Activated CD4-positive, alpha-beta T cell treated with anti-CD3 and anti-CD28 coated beads, Interleukin-2, amount 50 U/mL, for 24 hours (primary cell): ENCODE measurements at regions not wholly inside any gene's neighbourhood (a gene's known extent, or its start where the extent isn't known, plus 50 kb on each side); places are given as distances from the start of the nearest gene placed in this dataset.
A peak's percentile ranks its signal among the peaks of the same experiment; 100 is the strongest.

ENCODE experiments used
- DNase-seq, 2 donors: peaks; one replicate each; pipeline ENCODE4 v3.0.0-alpha.2; 2020; ENCODE audit warnings: low read depth in 1 of 2, low spot score in 1 of 2

DNA sequence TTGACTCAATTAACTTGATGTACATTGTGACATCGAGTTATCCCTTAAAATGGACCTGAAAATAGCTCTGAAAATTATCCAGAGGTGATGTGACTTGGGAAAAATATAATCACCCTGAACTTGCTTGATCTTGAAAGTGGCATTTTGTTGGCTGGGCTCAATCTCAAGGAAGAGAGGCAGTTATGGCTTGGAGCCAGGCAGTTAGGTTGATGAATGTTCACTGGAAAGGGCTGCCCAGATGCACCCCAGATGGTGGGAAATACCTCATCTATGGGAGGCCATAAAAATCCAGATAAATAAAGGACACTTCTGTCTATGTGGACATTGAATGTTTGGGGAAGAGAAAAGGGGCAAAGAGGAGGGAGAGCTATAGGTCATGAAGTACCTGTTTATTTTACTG, 55.7 kb upstream of the OR5AN1 start:
- DNase-seq = no peak

DNA sequence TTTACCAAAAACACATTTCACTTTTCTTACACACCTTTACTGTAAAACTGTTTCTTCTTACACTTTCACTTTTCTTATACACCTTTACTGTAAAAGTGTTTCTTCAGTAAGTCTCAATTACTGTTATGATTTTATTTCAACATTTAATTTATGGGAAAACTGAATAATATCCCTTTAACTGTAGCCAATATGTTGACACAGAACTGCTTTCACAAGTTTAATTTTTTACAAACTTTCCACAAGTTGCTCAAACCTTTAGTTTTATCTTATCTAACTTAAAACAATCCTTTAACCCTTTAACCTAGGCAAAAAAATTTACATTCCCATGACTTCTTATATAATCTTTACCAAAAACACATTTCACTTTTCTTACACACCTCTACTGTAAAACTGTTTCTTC, 63.3 kb upstream of the OR5AN1 start:
- no peak for DNase-seq

DNA sequence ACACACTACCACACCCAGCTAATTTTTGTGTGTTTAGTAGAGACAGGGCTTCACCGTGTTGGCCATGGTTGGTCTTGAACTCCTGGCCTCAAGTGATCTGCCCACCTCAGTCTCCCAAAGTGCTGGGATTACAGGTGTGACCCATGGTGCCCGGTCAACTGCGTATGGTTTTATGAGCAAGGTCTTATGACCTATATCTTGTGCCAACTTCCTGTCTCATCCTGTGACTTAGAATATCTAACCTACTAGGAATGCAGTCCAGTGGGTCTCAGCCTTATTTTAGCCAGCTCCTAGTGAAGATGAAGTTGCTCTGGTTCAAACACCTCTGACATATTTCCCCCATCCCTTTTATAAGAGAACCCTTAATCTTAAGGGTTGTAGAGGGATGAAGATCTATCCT, 66.1 kb upstream of the OR5AN1 start:
- no peak for DNase-seq

DNA sequence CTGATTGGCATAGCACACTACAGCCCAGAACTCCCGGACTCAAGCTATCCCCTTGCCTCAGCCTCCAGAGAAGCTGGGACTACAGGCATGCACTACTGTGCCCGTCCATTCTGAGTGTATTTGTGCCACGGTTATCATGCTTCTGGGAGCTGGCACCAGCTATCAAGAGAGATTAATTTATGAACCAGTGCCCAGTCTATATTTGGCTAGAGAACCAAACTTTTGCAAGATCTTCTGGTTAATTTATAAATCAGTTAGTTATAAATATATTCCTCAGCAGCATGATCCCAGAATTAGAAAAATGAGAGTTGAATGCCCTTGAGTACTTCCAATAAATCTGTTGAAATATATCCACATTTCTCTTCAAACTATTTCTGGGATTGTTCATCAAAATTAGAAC, 67.5 kb upstream of the OR5AN1 start:
- no peak for DNase-seq

DNA sequence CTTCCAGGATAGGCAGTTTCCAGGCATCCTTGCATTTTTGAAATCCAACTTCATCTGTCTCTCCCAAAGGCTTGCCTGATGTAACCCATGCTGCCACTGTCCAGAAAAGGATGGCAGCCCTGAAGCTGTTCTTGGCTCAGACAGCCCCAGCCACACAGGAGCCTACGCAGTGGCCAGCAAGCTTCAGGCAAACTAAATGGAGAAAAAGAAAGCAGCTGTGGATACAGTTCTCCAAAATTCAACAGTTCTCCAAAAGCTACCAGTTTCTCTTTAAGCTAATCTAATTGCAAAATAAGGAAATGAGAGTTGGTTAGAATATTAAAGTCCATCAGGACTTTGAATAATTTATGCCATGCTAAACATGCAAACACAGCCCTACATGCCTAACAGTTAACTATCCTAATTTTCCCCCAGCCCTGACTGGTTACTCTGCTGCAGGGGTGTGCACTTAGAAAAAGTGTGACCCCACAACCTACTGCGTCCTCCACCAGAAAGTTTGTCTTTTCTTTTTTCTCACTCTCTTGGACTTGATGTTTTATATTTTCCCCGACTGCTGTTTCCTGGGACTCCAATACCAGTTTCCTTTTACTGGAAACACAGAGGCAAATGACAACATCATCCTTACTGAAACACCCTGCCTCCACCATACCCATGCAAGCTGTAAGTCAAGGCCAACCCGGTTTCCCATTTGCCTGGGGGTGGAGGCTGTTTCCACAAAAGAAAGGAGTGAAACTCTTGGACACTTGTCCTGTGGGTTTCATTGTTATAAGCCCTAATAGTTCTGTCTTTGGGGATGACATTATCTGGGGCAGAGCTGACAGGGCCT, 69.1 kb upstream of the OR5AN1 start:
- DNase-seq = no peak

DNA sequence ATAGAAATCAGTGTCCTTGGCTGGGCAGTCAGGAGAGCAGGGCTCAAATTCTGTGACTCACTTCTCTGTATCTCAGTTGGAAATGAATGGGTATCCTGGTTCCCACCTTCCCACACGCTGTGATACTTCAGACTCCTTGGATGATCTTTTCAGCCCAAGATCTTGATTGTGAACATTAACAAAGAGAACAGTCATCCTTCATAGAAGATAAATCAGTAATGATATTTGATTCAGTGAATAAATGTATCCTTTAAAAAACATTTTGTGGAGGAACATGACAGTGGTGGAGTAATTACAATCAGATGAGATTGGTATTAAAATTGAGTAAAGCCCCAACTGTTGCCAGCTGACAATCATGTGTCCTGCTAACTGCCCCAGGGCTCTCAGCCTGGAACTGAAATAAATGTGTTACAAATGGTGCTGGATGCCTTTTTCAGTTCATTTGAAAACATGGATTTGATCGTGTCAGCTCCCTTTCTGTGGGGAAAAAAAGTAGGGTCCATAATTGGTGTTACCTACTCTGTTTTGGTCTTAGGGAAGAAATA, 72.9 kb upstream of the OR5AN1 start:
- no peak for DNase-seq

DNA sequence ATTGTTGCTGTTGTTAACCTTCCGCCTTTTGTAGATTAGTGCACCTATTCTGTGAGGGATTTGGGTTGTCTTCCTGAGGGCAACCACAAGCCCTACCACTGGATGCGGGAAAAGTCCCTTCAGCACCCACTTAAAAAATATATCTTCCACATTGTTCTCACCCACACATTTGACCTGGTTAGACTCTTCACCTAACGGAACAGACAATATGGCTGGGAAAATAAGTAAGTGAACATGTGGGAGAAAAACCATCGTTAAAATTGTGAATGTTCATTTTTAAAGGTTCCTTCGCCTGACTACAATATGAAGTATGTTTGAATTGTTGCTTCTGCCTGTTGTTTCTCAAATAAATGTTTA, 72.0 kb upstream of the MPEG1 start:
- DNase-seq = no peak

DNA sequence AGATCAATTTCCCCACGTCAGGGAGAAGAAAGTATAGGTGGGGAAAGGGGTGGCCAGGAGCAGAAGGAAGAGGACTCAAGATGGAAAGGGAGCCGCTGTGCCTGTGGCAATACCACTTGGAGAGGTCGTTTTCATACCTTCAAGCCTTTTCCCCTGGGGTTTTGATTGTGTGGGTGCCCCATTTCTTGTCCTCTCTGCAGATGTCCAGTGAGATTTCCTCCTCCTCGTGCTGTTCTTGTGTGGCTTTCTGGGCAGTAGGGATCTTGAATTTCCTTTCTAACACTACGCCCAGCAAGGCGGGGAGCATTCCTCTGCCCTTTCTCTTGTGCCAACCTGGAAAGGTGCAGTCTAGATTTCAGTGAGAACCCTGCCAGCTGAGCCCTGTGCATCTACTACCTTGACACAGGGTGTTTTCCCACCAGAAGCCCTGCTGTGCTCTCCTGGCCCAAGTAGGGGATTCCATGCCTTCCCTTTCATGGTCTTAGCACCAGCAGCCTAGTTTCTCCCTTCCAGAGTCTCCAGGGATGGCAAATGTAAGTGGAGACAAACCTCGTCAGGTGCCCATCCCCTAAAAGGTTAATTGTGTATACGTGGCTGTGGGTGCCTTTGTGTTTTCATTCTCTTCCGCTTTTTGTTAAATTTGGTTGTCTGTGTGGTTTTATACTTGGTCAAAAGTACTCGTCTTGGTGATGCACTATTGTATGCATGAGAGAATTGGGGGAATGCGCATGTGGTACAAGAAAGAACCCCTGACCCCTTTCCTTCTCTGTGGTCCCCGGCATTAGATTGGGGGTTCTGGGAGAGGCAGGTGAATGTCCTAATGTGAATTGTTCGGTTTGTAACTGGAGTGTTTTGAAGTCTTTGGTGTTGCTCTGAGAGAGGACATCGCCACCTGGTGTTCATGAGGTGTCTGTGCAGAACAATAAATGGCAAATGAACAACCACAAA, 71.4 kb upstream of the MPEG1 start:
- peak in 1 of 2 donors; percentile 28 for DNase-seq

DNA sequence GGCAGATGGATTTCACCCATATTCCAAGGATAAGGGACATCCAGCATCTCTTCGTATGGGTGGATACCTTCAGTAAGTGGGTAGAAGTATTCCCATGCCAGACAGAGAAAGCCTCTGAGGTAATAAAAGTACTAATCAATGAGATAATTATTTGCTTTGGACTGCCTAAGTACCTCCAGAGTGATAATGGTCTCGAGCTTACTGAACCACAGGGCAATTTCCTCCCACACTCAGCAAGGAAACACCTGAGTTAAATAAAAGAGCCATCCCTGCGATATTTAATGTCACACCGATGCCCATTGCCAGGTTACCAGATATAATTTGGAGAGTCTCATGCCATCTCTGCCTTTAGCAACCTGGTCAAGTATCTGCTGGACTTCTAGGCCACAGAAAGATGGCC, 70.6 kb upstream of the MPEG1 start:
- no peak for DNase-seq

DNA sequence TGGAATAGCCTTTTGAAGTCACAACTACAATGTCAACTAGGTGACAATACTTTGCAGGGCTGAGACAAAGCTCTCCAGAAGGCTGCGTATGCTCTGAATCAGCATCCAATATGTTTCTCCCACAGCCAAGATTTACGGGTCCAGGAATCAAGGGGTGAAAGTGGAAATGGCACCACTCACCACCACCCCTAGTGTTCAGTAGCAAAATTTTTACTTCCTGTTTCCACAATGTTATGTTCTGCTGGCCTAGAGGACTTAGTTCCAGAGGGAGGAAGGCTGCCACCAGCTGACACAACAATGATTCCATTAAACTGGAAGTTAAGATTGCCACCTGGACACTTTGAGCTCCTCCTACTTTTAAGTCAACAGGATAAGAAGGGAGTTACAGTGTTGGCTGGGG, 68.5 kb upstream of the MPEG1 start:
- DNase-seq = no peak

DNA sequence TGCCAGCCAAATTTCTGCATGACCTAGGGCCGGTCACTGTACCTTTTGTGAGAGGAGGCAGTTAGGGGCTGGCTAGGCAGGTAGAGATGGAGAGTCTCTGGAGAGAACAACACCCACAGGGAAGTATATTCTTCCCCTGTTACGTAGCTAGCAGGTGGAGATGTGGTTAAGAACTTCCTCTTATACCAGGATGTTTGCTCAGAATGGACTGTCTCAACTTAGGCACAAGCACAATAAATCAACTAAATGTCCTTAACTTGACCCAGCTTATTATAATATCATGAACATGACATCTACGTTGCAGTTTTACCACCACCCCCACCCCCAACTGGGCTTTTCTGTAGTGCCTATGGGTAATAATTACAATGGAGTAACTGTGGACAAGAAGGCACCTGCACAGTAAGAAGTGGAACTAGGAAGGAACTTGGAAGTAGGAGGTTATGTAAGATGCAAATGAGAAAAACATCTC, 60.7 kb upstream of the MPEG1 start:
- DNase-seq = no peak

DNA sequence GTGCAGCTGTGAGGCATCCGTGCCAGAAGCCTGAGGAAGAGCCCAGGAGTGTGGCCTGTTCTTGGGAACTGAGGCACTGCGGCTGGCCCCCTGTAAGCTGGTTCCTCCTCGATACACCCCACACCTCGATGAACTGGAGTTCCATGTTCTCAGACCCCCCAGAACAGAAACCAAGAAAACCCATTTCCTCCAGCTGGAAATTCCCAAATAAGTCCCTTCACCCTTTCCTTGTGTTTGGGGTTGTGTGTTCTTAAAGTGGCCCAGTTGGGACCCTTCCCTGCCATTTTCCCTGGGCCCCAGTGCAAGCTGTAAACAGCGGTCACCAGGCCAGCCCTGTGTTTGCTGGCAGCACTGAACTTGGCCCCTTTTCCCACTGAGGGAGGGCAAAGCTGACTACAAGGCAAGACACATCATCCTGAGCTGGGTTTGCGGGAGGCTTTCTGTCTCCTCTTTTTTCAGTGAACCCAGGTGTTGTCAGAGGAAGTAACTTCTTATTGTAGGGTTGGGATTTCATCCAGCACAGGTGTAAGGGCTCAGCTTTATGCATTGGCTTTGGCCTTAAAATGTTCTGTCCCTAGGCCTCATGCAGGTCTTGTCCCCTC, 60.1 kb upstream of the MPEG1 start:
- DNase-seq = no peak

DNA sequence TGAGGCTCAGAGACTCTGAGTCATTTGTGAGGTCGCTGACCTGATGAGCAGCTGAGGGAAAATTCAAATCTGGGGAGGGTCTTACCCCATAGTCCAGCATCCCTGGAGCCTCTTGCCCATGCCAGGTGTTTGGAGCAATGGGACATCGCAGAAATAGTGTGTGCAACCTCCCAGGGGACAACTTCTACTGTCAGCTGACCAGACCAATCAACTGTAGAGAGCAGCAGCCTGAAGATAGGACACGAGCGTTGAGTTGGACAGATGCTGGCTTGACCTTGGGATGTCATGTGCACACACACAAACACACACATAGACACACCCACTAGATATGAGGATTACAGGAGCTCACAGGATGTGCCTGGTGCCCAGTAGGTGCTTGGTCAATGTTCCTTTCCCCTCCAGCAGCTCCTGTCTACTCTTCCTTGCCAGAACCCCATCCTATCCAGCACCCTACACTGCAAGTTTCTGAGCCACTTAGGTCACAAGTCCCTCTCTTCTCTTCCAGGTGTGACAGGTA, 59.1 kb upstream of the MPEG1 start:
- DNase-seq = no peak

DNA sequence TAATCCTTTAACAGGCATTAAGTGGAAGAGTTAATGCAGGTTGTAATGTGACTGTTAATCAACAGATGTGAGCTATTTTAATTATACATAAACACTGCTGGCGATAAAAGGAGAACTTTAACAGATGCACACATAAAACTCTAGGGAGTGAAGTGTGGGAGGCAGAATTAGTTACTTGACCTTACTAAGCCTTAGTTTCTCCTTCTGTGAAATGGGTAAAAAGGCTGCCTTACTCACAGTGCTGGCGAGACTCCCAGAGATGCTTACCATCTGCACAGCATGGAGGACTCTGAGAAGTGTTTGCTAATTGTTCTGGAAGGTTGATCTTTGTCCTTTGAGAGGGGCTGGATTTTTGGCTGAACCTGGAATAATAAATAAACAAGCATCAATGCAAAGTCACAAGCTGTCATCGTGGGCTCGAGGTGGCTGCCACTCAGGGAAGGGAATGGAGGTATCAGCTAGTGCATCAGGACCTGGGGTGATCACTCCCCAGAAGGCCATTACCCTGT, 58.6 kb upstream of the MPEG1 start:
- no peak for DNase-seq

DNA sequence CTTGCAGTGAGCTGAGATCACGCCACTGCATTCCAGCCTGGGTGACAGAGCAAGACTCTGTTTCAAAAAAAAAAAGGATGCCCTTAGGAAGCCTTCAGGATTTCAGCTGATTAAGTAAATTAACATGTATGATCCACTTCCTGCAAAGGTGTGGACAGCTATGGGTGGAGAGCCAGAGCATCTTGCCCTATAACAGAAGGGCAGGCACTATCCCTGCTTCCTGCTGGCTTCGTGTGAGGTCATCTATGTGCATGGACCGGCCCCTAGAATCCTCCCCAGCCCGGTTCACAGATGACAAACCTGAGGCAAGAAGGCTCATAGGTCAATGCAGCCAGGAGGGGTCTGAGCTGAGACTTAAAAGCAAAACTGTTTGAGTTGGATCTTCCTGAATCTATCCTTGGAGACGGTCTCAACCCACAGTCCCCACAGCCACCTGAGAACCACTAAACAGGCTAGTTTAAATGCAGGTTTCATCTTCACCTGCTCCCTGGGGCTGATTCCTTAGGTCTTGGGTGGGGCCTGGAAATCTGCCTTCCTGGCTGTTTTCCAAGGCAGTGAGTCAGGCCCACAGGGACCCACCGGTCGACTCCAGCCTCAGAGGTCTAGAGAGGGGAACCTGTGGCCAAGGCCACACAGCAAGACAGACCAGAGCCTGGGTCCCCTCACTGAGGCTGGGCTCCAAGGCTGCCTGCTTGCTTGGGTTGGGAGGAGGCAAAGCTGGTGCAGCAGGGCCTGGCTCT, 55.2 kb upstream of the MPEG1 start:
- DNase-seq = no peak

DNA sequence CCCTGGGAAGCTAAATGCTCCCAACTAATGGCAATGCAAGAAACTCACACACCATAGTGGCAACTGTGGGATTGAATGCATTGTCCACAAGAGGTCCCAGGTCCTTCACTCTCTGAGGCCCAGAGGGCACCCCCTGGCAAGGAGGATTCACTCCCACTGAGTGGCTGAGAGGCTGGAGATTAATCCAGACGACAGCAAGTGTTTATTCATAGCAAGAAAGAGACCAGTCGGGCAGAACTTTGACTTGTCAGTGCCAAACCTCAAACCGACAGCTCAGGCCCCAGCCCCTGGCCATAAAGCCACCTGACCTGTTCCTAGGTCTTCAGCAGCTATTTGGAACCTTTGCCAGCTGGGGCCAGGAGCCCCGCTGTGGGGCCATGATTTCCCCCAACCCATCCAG, 54.5 kb upstream of the MPEG1 start:
- DNase-seq = no peak

DNA sequence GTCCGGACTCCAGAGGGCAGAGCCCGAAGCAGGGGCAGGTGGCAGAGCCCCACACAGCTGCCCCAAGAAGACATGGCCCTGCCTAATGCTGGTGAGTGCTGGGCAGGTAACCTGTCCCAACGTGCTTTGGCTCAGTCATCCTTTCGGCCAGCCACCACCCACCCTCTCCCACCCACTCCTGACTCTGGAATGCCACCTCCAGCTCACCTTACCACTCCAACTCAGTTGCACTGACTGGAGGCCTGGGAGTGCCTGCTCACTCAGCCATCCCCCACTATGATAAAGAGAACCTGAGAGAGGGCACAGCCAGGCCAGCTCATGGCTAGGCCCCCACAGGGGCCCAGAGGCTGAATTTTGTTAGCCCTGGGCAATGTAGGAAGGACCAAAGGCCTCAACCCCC, 53.8 kb upstream of the MPEG1 start:
- no peak for DNase-seq

DNA sequence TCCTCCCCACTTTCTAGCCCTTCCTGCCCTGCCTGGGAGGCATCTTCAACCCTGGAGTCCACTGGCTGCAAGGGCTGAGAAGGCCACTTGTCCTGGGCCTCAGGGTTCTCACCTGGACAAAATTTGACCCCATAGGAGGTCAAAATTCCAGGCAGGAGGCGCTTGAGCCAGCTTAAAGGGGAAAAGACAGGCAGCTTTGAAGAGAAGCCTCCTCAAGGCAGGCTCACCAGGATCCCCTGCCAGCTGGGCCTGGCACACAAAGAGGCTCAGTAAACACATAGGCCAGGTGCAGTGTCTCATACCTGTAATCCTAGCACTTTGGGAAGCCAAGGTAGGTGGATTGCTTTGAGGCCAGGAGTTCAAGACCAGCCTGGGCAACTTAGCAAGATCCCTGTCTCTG, 53.0 kb upstream of the MPEG1 start:
- no peak for DNase-seq

DNA sequence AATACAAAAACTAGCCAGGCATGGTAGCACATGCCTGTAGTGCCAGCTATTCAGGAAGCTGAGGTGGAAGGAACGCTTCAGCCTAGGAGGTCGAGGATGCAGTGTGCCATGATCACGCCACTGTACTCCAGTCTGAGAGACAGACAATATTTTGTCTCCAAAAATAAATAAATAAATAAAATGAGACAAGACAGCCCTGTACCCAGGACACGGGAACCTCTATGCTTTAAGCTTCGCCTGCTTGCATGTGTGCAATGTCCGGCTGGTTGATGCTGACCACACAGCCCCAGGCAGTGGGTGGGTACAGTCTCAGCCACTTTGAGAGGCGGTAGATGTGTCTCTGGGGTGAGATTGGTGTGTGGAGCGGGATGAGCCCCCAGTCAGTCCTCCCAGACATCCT, 52.0 kb upstream of the MPEG1 start:
- no peak for DNase-seq

DNA sequence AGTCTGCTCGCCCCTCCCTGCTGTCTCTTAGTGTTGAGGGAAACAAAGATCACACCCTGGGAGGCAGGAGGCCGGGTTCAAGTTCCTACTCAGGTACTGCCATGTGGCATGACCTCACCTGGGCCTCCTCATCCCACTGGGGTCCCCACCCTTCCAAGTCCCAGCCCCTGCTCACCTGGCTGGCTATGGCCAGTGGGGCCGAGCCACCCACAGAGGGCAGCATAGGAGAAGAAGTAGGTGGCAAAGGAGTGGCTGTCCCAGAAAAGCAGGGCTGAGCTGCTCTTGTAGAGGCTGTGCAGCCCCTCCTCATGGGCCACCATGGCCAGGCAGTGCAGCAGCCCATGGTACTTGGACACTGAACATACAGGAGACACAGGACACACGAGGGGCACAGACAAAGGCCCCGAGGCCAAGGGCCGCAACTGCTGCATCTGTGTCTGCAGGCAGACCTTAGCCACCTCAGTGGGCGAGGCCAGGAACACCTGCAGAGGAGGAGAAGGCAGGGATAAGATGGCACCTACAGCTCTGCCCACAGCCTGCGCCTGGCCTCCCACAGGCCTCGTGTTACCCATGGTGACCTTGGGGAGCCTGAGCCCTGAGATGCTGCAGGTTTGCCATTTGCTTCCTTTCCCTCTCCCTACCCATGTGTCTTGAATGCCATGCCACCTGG, 50.6 kb upstream of the MPEG1 start:
- DNase-seq = no peak
